ENCODE measurements at regions not wholly inside any gene's neighbourhood (a gene's known extent, or its start where the extent isn't known, plus 50 kb on each side); places are given as distances from the start of the nearest gene placed in this dataset.

GRCh38 chr1:91133248-91133647, 111.4 kb upstream of the ZNF644 start:
- no peak for DNase-seq
- ATAC-seq (ENCODE audit: low FRiP score in 2 of 2), result no peak
- WGBS, 2 donors, result 90 to 94% methylated on average over 6 of the region's 6 CpGs

GRCh38 chr1:91130256-91130985, 108.6 kb upstream of the ZNF644 start:
- no peaks in the 10 kb centered on the region for H3K27me3 ChIP-seq
- no peak for ATAC-seq (ENCODE audit: low FRiP score in 2 of 2)
- no peak overlapping the region for H3K27ac ChIP-seq
- TF ChIP-seq POLR2AphosphoS5 (IDR thresholded peaks at IDR 0.05), result no peak
- no peak for TF ChIP-seq POLR2A (IDR thresholded peaks at IDR 0.05)
- TF ChIP-seq EP300 (IDR thresholded peaks at IDR 0.05), result no peak
- no peak for TF ChIP-seq CTCF (IDR thresholded peaks at IDR 0.05)
- no peaks in the 10 kb centered on the region for H3K4me1 ChIP-seq
- no peak overlapping the region for H3K4me3 ChIP-seq
- no peaks in the 10 kb centered on the region for H3K9me3 ChIP-seq
- 87 to 93% methylated on average over 5 of the region's 5 CpGs for WGBS, 2 donors
- H3K36me3 ChIP-seq, result no peaks in the 10 kb centered on the region
- no peak for DNase-seq

More at GRCh38 chr1:91133248-91133647, 111.4 kb upstream of the ZNF644 start:
- no peak overlapping the region for H3K27ac ChIP-seq
- H3K36me3 ChIP-seq, result no peaks in the 10 kb centered on the region
- no peaks in the 10 kb centered on the region for H3K27me3 ChIP-seq
- no peak for TF ChIP-seq POLR2AphosphoS5 (IDR thresholded peaks at IDR 0.05)
- no peak for TF ChIP-seq POLR2A (IDR thresholded peaks at IDR 0.05)
- TF ChIP-seq CTCF (IDR thresholded peaks at IDR 0.05), result no peak
- TF ChIP-seq EP300 (IDR thresholded peaks at IDR 0.05), result no peak
- H3K4me1 ChIP-seq, result no peaks in the 10 kb centered on the region
- no peak overlapping the region for H3K4me3 ChIP-seq
- no peaks in the 10 kb centered on the region for H3K9me3 ChIP-seq

GRCh38 chr1:91129458-91129857, 107.6 kb upstream of the ZNF644 start:
- Histone ChIP-seq H3K27me3 (no peaks in the 10 kb centered on the region), H3K4me1 (no peaks in the 10 kb centered on the region), H3K27ac (no peak overlapping the region), H3K9me3 (no peaks in the 10 kb centered on the region), H3K4me3 (no peak overlapping the region), H3K36me3 (no peaks in the 10 kb centered on the region)
- TF ChIP-seq EP300 (IDR thresholded peaks at IDR 0.05) (no peak), POLR2A (IDR thresholded peaks at IDR 0.05) (no peak), CTCF (IDR thresholded peaks at IDR 0.05) (no peak), POLR2AphosphoS5 (IDR thresholded peaks at IDR 0.05) (no peak)
- WGBS, 2 donors, result 67 to 68% methylated on average over 3 of the region's 3 CpGs
- ATAC-seq (ENCODE audit: low FRiP score in 2 of 2) (no peak), DNase-seq (no peak)

- Histone ChIP-seq H3K27ac (no peak overlapping the region), H3K27me3 (no peaks in the 10 kb centered on the region)
These were observed 107.2 kb upstream of the ZNF644 start for GRCh38 chr1:91129017-91129416.

More at GRCh38 chr1:91129017-91129416, 107.2 kb upstream of the ZNF644 start:
- Histone ChIP-seq H3K4me3 (no peak overlapping the region), H3K4me1 (no peaks in the 10 kb centered on the region), H3K9me3 (no peaks in the 10 kb centered on the region), H3K36me3 (no peaks in the 10 kb centered on the region)
- 50 to 89% methylated on average over 1 of the region's 1 CpG for WGBS, 2 donors
- no peak for TF ChIP-seq CTCF (IDR thresholded peaks at IDR 0.05)
- no peak for TF ChIP-seq POLR2A (IDR thresholded peaks at IDR 0.05)
- no peak for TF ChIP-seq EP300 (IDR thresholded peaks at IDR 0.05)
- no peak for TF ChIP-seq POLR2AphosphoS5 (IDR thresholded peaks at IDR 0.05)
- no peak for ATAC-seq (ENCODE audit: low FRiP score in 2 of 2)
- DNase-seq, result no peak
